Spinal cord (tissue), 9 donors: ENCODE measurements at regions not wholly inside any gene's neighbourhood (a gene's known extent, or its start where the extent isn't known, plus 50 kb on each side); places are given as distances from the start of the nearest gene placed in this dataset.

ENCODE experiments used
- DNase-seq, 6 donors: peaks; one replicate each; pipeline versions ENCODE4 v3.0.0 to v3.0.0-alpha.2; 2013 to 2015; ENCODE audit warnings: low spot score in 6 of 6, low read depth in 4 of 6
- H3K27ac ChIP-seq: one replicate; pipeline ENCODE4 v1.5.1; 2013; ENCODE audit warnings: low read depth, low read length, control low read depth
- H3K27me3 ChIP-seq: one replicate; pipeline ENCODE4 v1.6.1; 2013; ENCODE audit warnings: low read length; ENCODE audit not compliant: control insufficient read depth, insufficient read depth
- H3K36me3 ChIP-seq: one replicate; pipeline ENCODE4 v1.6.1; 2013; ENCODE audit warnings: low read length; ENCODE audit not compliant: control insufficient read depth, insufficient read depth
- H3K4me1 ChIP-seq: one replicate; pipeline ENCODE4 v1.6.1; 2013; ENCODE audit warnings: low read length; ENCODE audit not compliant: control insufficient read depth, insufficient read depth
- H3K4me3 ChIP-seq: one replicate; pipeline ENCODE4 v1.5.1; 2013; ENCODE audit warnings: low read depth, low read length, control low read depth
- H3K9me3 ChIP-seq: one replicate; pipeline ENCODE4 v1.6.1; 2013; ENCODE audit warnings: low read length; ENCODE audit not compliant: control insufficient read depth, insufficient read depth
- WGBS: methylation state at CpG from one replicate; pipeline ENCODE4 v1.1.5; 2013; ENCODE audit warnings: missing lambda C conversion rate; ENCODE audit not compliant: insufficient coverage; 5-methylcytosine and 5-hydroxymethylcytosine counted together
- donor health status: healthy.

- no peaks in the 10 kb centered on the region for H3K9me3 ChIP-seq
- WGBS, result 53% methylated on average over 5 of the region's 7 CpGs
- DNase-seq, result peak in 1 of 6 donors; percentile 69
- no peaks in the 10 kb centered on the region for H3K4me1 ChIP-seq
- H3K27ac ChIP-seq, result no peak overlapping the region
- H3K4me3 ChIP-seq, result no peak overlapping the region
- no peaks in the 10 kb centered on the region for H3K36me3 ChIP-seq
- no peaks in the 10 kb centered on the region for H3K27me3 ChIP-seq
Measured at GRCh38 chrX:6768881-6769280, 234.0 kb upstream of the VCX3A start.

GRCh38 chrX:6761251-6761650 lies 226.3 kb upstream of the VCX3A start:
- H3K9me3 ChIP-seq, result no peaks in the 10 kb centered on the region
- DNase-seq, result no peak

GRCh38 chrX:6759655-6760375 lies 224.9 kb upstream of the VCX3A start:
- no peaks in the 10 kb centered on the region for H3K27me3 ChIP-seq
- peak in 3 of 6 donors; percentile 22 to 92 (median 54) for DNase-seq
- no peaks in the 10 kb centered on the region for H3K9me3 ChIP-seq
- H3K36me3 ChIP-seq, result no peaks in the 10 kb centered on the region
- 67% methylated on average over 1 of the region's 7 CpGs for WGBS
- H3K4me3 ChIP-seq, result no peak overlapping the region
- H3K4me1 ChIP-seq, result no peaks in the 10 kb centered on the region
- H3K27ac ChIP-seq, result no peak overlapping the region

More at GRCh38 chrX:6761251-6761650, 226.3 kb upstream of the VCX3A start:
- no peaks in the 10 kb centered on the region for H3K27me3 ChIP-seq
- H3K4me3 ChIP-seq, result no peak overlapping the region
- H3K4me1 ChIP-seq, result no peaks in the 10 kb centered on the region
- H3K36me3 ChIP-seq, result no peaks in the 10 kb centered on the region
- WGBS, result 100% methylated on average over 1 of the region's 1 CpG
- H3K27ac ChIP-seq, result no peak overlapping the region

GRCh38 chrX:6758234-6758633 lies 223.3 kb upstream of the VCX3A start:
- WGBS, result 85% methylated on average over 2 of the region's 6 CpGs
- no peaks in the 10 kb centered on the region for H3K9me3 ChIP-seq
- H3K27ac ChIP-seq, result no peak overlapping the region
- no peak for DNase-seq
- H3K27me3 ChIP-seq, result no peaks in the 10 kb centered on the region
- H3K36me3 ChIP-seq, result no peaks in the 10 kb centered on the region
- no peak overlapping the region for H3K4me3 ChIP-seq
- H3K4me1 ChIP-seq, result no peaks in the 10 kb centered on the region

- no peak overlapping the region for H3K27ac ChIP-seq
- no CpG with 5 or more reads among the region's 6 CpGs for WGBS
- no peaks in the 10 kb centered on the region for H3K9me3 ChIP-seq
- H3K4me1 ChIP-seq, result no peaks in the 10 kb centered on the region
- H3K4me3 ChIP-seq, result no peak overlapping the region
- peak in 1 of 6 donors; percentile 69 for DNase-seq
- H3K27me3 ChIP-seq, result no peaks in the 10 kb centered on the region
- H3K36me3 ChIP-seq, result no peaks in the 10 kb centered on the region
Measured at GRCh38 chrX:6757631-6758030, 222.7 kb upstream of the VCX3A start.

GRCh38 chrX:6748595-6748994 lies 213.7 kb upstream of the VCX3A start:
- H3K4me3 ChIP-seq, result no peak overlapping the region
- no peaks in the 10 kb centered on the region for H3K27me3 ChIP-seq
- DNase-seq, result no peak
- H3K27ac ChIP-seq, result no peak overlapping the region
- H3K4me1 ChIP-seq, result no peaks in the 10 kb centered on the region
- WGBS, result 88% methylated on average over 2 of the region's 3 CpGs
- H3K36me3 ChIP-seq, result no peaks in the 10 kb centered on the region
- H3K9me3 ChIP-seq, result no peaks in the 10 kb centered on the region

DNA sequence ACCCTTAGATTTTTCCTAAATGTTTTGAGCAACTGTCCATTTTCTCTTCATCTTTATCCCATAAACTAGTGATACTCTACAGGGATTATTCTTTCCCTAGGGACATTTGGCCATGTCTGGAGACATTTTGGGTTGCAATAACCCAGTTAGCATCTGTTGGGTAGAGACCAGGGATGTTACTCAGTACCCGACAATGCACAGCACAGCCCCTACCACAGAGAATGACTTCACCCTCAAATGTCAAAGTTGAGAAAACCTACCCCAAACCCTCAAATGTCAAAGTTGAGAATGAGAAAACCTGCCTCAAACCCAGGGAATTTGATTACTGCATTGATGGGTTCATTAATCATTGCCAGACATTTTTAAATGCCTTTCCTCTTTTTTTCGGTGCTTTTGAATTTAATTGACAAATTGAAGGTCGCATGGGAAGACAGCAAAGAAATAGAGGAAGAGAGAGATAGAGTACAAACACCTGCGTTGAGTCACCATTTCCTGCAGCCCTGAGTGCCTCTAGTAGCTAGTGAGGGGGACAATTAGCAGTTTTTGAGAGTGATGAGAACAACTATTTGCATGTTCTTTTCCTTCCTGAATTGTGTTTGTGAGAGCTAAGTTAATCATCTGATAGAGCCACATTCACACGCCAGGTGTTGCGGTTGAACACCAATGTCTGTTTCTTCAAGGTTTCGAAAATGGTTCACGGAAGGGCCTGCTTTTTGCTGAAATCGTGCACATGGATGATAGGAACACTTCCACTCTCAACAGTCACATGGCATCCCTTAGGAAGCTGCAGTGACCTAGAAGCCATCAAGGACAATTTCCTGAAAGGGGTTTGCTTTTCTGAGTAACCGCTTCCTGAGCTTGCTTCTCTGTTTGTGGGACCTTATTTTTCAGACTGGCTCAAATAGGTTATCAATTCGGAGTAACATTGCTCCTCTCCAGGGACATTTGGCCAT lies 203.9 kb upstream of the VCX3A start:
- WGBS, result 95% methylated on average over 8 of the region's 11 CpGs
- Histone ChIP-seq H3K9me3 (no peaks in the 10 kb centered on the region), H3K27me3 (no peaks in the 10 kb centered on the region), H3K4me1 (no peaks in the 10 kb centered on the region), H3K36me3 (no peaks in the 10 kb centered on the region), H3K27ac (no peak overlapping the region), H3K4me3 (no peak overlapping the region)
- no peak for DNase-seq

DNA sequence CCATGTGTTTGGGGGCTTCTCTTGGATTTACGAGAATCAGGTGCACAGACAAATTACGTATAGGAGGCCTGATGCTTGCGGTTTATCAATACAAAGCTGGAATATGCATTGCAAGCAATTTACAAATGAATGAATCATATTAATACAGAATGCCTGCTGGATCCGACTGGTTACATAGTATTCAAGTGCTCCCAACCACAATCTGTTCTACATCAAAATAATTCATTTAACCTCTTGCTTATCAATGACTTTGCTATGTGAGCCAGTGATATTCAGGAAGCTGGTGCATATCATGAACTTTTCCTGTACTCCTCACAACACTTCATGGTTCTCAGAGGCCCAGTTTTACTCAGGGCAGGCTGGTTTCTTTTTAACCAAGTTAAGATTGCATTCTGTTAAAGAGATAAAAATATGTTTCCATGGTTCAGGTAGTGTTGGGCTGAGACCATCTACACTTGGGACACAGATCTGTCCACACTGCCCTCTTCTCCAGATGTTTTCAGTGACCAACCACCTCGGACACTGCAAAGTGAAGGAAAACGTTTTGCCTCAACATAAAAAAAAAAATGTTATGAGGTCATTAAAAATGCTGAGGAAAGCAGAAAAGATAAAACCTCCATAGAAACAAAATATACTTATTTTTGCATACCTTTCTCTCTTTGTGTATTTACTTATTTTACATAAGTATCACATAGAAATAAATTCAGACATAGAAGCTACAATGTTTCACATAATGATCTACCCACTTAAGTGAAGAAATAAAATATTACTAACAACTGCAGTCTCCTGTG lies 200.1 kb upstream of the VCX3A start:
- no peak overlapping the region for H3K27ac ChIP-seq
- H3K4me1 ChIP-seq, result no peaks in the 10 kb centered on the region
- DNase-seq, result no peak
- no peaks in the 10 kb centered on the region for H3K27me3 ChIP-seq
- 100% methylated on average over 1 of the region's 6 CpGs for whole genome bisulfite sequencing
- no peaks in the 10 kb centered on the region for H3K9me3 ChIP-seq
- H3K36me3 ChIP-seq, result no peaks in the 10 kb centered on the region
- H3K4me3 ChIP-seq, result no peak overlapping the region

GRCh38 chrX:6732101-6732500 lies 197.2 kb upstream of the VCX3A start:
- H3K4me3 ChIP-seq, result no peak overlapping the region
- no peaks in the 10 kb centered on the region for H3K36me3 ChIP-seq
- DNase-seq, result no peak
- H3K4me1 ChIP-seq, result no peaks in the 10 kb centered on the region
- no peaks in the 10 kb centered on the region for H3K9me3 ChIP-seq
- no CpG with 5 or more reads among the region's 1 CpG for WGBS
- H3K27ac ChIP-seq, result no peak overlapping the region
- no peaks in the 10 kb centered on the region for H3K27me3 ChIP-seq
